IPS-18c (cell line): ENCODE measurements at regions not wholly inside any gene's neighbourhood (a gene's known extent, or its start where the extent isn't known, plus 50 kb on each side); places are given as distances from the start of the nearest gene placed in this dataset.

Experiments
- H3K4me3 ChIP-seq: 2 replicates; pipeline ENCODE4 v1.7.0; 2013; ENCODE audit warnings: low read depth, mild to moderate bottlenecking, low read length, moderate library complexity; ENCODE audit not compliant: insufficient read depth
- H3K9me3 ChIP-seq: one replicate; pipeline ENCODE4 v1.6.1; 2013; ENCODE audit warnings: mild to moderate bottlenecking, low read length, moderate library complexity; ENCODE audit not compliant: control insufficient read depth, insufficient read depth

DNA sequence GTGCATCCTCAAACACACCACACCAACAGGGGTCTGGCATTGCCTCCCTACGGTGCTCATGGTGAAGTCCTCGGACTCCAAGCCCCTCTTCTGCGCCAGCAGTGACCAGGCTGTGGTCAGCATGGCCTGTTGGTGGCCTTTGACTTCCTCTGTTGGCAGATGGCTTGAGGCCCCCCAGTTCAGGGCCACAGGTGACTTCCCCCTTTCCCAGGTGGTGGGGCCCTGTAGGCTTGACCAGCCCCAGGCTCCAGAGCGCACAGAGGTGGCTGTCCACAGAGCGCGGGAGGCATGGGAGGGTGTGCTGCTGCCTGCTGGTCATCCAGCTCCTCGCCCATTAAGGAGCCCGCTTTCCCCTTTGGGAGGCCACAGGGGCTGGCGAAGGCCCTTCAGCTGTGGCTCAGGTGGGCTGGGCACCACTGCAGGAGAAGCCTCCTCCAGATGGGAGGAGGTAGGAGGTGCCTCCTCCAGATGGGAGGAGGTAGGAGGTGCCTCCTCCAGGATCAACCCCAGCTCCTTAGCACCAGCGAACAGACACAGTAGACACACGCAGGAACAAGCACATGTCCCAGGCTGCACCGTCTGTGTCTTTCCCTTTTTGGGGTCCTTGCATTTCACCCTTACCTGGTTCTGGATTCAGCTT is 52.1 kb upstream of the BHLHE23 start:
- H3K4me3 ChIP-seq = no peak overlapping the region
- no peaks in the 10 kb centered on the region for H3K9me3 ChIP-seq

DNA sequence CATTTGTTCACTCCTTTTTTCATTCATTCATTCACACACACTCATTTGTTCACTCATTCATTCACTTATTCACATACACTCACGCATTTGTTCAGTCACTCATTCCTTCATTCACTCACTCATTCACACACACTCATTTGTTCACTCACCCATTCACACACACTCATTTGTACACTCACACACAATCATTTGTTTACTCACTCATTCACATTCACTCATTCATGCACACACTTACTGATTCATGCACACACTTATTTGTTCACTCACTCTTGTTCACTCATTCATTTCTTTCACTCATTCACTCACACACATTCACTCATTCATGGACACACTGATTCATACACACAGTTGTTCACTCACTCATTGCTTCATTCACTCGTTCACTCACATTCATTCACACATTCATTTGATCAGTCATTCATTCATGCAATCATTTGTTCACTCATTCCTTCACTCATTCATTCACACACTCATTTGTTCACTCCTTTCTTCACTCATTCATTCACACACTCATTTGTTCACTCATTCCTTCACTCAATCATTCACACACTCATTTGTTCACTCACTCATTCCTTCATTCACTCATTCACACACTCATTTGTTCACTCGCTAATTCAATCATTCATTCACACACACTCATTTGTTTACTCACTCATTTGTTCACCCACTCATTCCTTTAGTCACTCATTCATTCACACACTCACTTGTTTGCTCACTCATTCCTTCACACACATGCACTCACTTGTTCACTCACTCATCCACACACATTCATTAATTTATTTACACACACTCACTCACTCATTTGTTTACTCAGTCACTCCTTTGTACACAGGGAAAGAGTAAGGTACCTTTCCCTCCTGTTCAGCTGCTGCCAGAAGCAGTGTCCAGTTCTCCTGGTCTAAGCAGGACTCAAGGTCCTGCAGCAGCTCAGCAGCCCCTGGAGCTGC is 50.7 kb upstream of the BHLHE23 start:
- Histone ChIP-seq H3K9me3 (no peaks in the 10 kb centered on the region), H3K4me3 (no peak overlapping the region)

DNA sequence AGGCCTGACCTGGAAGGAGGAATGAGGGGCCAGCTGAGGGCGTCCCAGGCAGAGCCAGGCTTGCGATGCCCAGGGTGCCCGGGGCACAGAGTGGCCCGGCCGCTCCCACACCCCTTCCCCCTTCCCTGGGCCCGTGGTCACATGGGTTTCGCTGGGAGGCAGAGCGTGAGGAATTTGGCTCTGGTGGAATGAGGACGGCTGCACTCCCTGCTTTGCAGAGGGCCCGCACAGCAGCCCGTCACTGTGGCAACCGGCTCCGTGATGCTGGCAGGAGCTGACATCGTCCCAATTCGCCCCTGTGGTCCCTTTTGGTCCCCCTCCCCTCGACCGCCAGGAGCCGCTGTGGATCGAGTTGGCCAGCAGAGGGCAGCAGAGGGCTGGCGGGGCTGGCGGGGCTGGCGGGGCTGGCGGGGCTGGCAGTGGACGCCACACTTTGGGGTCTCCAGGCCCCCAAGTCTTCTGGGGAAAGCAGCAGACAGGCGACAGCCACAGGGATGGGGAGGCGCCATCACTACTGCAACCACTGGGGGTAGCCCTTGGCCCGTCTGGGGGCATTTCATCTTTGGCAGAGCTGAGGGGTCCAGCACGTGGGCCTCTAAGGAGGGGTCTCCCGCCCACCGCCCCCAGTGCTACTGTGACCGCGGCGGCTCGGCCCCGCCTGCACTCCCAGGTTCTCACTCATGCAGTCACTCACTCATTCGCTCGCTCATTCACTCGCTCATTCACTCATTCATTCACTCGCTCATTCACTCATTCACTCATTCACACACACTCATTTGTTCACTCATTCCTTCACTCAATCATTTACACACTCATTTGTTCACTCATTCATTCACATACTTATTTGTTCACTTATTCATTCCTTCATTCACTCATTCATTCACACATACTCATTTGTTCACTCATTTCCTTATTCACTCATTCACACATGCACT is 49.7 kb upstream of the BHLHE23 start:
- peak overlapping the region; percentile 24; the same call in 1 of the 2 replicates for H3K4me3 ChIP-seq

More for the DNA sequence above, 49.7 kb upstream of the BHLHE23 start:
- H3K9me3 ChIP-seq = no peaks in the 10 kb centered on the region
